SK-N-MC (cell line): ENCODE measurements at regions not wholly inside any gene's neighbourhood (a gene's known extent, or its start where the extent isn't known, plus 50 kb on each side); places are given as distances from the start of the nearest gene placed in this dataset.

Source experiments
- EZH2 ChIP-seq: fragments of 200-600 bp; sonication (generic); IDR thresholded peaks from one replicate; pipeline ENCODE4 v1.6.1; 2017; ENCODE audit warnings: antibody characterized with exemption
- POLR2AphosphoS5 ChIP-seq: IDR thresholded peaks from 2 replicates; pipeline ENCODE4 v1.6.1; 2012; ENCODE audit warnings: mild to moderate bottlenecking, low read depth, low read length, borderline replicate concordance

DNA sequence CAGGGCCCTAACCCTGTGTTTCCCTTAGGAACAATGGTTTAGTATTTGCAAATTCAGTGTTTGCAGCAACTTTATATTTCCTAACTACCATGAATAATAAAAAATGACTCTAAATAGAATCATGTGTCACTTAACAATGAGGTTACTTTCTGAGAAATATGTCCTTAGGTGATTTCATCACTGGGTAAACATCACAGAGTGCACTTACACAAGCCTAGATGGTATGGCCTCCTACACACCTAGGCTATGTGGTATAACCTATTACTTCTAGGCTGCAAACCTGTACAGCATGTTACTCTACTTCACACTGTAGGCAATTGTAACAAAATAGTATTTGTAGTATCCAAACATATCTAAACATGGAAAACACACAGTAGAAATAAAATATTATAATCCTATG, 1174.6 kb upstream of the LRRTM3 start:
- TF ChIP-seq POLR2AphosphoS5 (no peak), EZH2 (no peak)
